NCI-H2227 (cell line): ENCODE measurements at regions not wholly inside any gene's neighbourhood (a gene's known extent, or its start where the extent isn't known, plus 50 kb on each side); places are given as distances from the start of the nearest gene placed in this dataset.
"Not testable (repeated sequence)": the region's sequence is repeated elsewhere in the genome, so short reads cannot be mapped to it uniquely, and the experiment has no call there.

Experiments
- DNase-seq: peaks from one replicate; lab custom pipeline; 2025; ENCODE audit not compliant: unreplicated experiment; lab: John Stamatoyannopoulos, UW

DNA sequence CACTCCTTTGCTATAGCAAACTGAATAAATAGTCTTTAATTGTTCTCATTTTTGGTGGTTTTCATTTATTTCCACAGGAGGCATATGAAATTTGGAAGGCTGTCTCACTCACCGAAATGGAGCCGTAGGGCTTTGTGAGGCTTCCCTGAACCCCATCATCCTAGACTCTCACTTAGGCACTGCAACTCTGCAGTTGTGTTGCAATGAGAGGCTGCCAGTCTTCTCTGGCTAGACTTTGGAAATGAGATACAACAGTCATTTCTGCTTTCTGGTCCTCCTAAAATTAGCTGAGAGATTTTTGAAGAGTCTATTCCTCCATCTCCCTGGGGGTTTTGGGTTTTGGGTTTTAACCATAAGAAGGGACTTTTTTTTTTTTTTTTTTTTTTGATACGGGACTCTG lies 146.5 kb downstream of the SH3BGRL start:
- no peak for DNase-seq

DNA sequence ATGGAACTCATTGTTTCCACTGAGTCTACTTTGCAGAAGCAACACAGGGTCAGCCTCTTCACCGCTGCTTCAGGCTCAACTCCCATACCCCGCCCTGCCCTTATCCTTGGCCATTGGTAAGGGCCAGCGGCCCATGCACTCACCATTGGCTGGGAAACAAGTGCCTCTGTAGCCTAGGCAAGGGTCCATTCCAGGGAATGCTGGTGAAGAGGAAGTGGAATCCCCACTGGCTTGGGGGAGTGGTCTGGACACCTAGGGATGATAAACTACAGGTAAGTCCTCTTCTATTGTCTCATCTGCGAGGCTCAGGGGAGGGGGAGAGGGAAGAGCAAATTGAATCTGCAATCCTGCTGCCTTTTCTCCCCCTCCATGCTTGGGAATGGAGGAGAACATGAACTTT lies 153.1 kb downstream of the SH3BGRL start:
- no peak for DNase-seq

DNA sequence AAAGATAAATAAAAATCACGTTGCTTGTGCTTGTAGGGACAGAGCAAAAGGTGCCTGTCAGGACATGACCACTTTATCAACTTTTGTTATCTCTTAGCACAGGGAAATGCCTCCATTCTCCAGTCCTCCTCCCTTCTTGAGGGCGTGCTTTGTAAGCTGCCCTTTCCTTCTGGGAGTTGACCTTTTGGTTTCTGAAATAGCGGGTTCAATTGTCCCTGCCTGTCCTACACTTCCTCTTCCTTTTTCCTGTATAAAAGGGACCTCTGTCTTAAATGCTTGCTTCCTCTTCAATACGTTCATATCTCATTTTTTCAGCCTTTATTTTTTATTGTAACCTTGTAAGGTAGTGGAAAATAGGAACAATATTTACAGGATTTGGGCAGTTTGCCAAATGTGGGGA lies 153.5 kb downstream of the SH3BGRL start:
- DNase-seq: no peak

DNA sequence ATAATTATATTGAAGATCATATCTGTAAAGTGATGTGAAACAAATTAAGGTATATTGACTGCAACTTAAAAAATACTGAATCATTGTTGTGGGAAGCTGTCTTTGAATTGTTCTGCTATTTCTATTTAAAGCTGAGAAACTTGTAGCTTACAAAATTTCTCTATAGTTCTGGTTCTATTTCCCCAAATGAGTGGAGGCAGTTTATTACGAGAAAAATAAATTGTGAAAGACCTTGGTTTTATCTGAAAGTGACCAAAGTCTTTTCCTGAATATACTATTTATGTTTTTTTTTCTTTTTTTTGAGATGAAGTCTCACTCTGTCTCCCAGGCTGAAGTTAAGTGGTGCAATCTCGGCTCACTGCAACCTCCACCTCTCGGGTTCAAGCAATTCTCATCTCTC lies 165.4 kb downstream of the SH3BGRL start:
- no peak for DNase-seq

DNA sequence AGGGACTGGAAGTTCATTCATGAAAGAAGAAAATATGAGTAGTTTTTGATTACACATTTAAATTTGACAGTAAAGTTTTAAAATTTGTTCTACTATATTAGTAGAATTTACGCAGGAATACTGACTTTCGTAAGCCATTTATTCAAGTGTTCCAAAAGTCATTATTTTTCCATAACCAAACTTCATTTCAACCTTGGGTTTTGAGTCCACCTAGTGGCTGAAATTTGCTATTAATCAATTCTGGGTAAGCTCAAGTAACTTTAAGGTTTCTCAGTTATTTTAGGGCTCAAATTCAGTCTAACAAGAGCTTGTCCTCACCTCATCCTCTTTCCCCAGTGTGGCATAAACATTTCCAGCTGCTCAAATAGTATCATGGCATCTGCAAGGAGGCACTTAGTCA lies 175.4 kb downstream of the SH3BGRL start:
- peak; percentile 4 for DNase-seq

DNA sequence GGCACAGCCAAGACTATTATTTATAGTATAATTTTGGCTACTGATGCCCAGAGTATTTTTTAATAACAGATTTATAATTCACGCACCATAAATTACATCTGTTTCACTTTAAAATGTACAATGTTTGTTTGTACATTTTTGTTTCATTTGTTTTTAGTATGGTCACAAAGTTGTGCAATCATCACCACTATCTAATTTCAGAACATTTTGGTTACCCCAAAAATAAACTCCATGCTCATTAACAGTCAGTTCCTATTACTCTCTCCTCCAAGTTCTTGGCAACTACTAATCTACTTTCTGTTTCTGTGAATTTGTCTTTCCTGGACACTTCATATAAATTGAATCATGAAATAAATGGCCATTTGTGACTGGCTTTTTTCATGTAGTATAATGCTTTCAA lies 176.7 kb downstream of the SH3BGRL start:
- DNase-seq: no peak

- no peak for DNase-seq
These were observed 188.3 kb downstream of the SH3BGRL start for GRCh38 chrX:81390237-81390636.

GRCh38 chrX:81392396-81392795 lies 190.5 kb downstream of the SH3BGRL start:
- DNase-seq: no peak

GRCh38 chrX:81405781-81406180 lies 203.9 kb downstream of the SH3BGRL start:
- no peak for DNase-seq

GRCh38 chrX:81411517-81411916 lies 209.6 kb downstream of the SH3BGRL start:
- DNase-seq: no peak

- no peak for DNase-seq
These were observed 210.5 kb downstream of the SH3BGRL start for GRCh38 chrX:81412428-81412827.

GRCh38 chrX:81412857-81413256 lies 211.0 kb downstream of the SH3BGRL start:
- not testable (repeated sequence) for DNase-seq

DNA sequence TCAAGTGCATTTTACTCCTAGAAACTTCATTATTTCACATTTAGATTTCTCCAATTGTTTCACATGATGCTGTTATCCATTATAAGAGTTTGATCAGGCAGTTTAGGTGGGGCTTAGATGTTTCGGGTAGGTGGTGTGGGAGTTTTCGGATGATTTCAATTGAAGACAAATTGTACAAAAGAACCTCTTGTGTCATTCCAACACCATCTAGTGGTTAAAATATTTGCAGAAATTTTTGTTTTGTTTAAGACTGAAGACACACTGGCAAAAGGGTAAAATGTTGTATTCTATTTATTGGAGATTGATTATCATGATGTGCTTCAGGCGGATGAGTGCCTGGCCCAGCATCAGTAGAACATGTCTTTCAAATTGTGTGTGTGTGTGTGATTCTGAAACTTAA lies 212.7 kb downstream of the SH3BGRL start:
- no peak for DNase-seq
